Neural crest cell (in vitro differentiated cells): ENCODE measurements at regions not wholly inside any gene's neighbourhood (a gene's known extent, or its start where the extent isn't known, plus 50 kb on each side); places are given as distances from the start of the nearest gene placed in this dataset.

Experiments
- DNase-seq: peaks from one replicate; pipeline ENCODE4 v3.0.0; 2021; ENCODE audit warnings: low read depth, mixed read lengths, low spot score
- H3K27ac Mint-ChIP-seq: one replicate; pipeline ENCODE4 v1.8.0; 2021; ENCODE audit warnings: mild to moderate bottlenecking, mixed read lengths; ENCODE audit not compliant: unreplicated experiment
- H3K27me3 Mint-ChIP-seq: 2 replicates; pipeline ENCODE4 v1.8.0; 2021; ENCODE audit warnings: low read depth, mild to moderate bottlenecking, mixed read lengths
- H3K36me3 Mint-ChIP-seq: 2 replicates; pipeline ENCODE4 v1.8.0; 2021; ENCODE audit warnings: low read depth, mild to moderate bottlenecking, mixed read lengths
- H3K4me1 Mint-ChIP-seq: 2 replicates; pipeline ENCODE4 v1.8.0; 2021; ENCODE audit warnings: mixed read lengths
- H3K4me3 Mint-ChIP-seq: one replicate; pipeline ENCODE4 v1.8.0; 2021; ENCODE audit warnings: mild to moderate bottlenecking, mixed read lengths
- H3K9me3 Mint-ChIP-seq: 2 replicates; pipeline ENCODE4 v1.8.0; 2021; ENCODE audit warnings: mixed read lengths
- TF ChIP-seq, protein P1 (sequence below): fragments of 200-600 bp; sonication (generic); conservative IDR thresholded peaks from 2 replicates; pipeline ENCODE4 v1.5.0; 2021; ENCODE audit warnings: antibody characterized with exemption, mild to moderate bottlenecking

DNA sequence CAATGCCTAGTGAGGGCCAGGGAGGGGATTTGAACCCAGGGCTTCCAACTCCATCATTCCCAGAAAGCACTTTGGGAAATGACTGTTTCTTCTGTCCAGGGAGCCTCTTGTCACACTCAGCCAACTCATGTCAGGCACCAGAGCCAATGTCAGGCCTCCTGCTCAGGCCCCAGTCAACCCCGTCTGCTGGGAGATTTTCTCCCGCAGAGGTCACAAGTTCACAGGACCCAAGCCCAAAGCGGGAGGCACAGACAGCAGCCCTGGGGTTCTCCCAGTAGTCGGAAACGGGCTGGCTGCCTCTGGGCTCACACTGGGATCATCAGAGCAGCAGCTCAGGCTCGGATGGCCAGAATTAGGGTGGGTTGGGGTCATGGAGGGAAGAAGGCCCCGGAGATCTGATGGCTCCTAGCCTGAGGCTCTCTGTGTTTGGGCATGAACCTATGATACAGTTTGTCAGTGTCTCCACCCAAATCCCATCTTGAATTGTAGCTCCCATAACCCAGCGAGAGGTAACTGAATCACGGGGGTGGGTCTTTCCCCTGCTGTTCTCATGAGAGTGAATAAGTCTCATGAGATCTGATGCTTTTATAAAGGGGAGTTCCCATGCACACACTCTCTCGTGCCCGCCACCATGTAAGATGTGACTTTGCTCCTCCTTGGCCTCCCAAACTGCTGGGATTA, 255.5 kb downstream of the PARN start:
- TF ChIP-seq, protein P1, sequence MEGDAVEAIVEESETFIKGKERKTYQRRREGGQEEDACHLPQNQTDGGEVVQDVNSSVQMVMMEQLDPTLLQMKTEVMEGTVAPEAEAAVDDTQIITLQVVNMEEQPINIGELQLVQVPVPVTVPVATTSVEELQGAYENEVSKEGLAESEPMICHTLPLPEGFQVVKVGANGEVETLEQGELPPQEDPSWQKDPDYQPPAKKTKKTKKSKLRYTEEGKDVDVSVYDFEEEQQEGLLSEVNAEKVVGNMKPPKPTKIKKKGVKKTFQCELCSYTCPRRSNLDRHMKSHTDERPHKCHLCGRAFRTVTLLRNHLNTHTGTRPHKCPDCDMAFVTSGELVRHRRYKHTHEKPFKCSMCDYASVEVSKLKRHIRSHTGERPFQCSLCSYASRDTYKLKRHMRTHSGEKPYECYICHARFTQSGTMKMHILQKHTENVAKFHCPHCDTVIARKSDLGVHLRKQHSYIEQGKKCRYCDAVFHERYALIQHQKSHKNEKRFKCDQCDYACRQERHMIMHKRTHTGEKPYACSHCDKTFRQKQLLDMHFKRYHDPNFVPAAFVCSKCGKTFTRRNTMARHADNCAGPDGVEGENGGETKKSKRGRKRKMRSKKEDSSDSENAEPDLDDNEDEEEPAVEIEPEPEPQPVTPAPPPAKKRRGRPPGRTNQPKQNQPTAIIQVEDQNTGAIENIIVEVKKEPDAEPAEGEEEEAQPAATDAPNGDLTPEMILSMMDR = no peak
- H3K36me3 Mint-ChIP-seq = no peaks in the 10 kb centered on the region
- DNase-seq = no peak
- H3K4me3 Mint-ChIP-seq = no peak overlapping the region
- no peaks in the 10 kb centered on the region for H3K4me1 Mint-ChIP-seq
- no peaks in the 10 kb centered on the region for H3K9me3 Mint-ChIP-seq
- no peak overlapping the region for H3K27ac Mint-ChIP-seq
- no peaks in the 10 kb centered on the region for H3K27me3 Mint-ChIP-seq

DNA sequence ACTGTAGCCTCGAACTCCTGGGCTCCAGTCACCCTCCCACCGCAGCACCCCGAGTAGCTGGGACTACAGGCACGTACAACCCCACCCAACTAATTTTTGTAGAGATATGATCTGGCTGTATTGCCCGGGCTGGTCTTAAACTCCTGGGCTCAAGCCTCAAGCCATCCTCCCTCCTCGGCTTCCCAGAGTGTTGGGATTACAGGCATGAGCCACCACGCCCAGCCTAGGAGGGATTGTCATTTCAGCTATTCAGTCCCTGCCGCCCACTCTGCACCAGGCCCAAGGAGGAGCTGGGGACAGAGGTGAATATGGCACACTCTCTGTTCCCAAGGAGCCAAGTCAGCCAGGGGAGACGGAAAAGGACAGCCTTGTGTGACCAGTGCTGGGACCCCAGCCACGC, 256.2 kb downstream of the PARN start:
- DNase-seq = no peak
- H3K27me3 Mint-ChIP-seq = no peaks in the 10 kb centered on the region
- no peaks in the 10 kb centered on the region for H3K9me3 Mint-ChIP-seq
- no peak overlapping the region for H3K27ac Mint-ChIP-seq
- TF ChIP-seq, protein P1 = no peak
- no peaks in the 10 kb centered on the region for H3K4me1 Mint-ChIP-seq
- H3K36me3 Mint-ChIP-seq = no peaks in the 10 kb centered on the region
- no peak overlapping the region for H3K4me3 Mint-ChIP-seq

DNA sequence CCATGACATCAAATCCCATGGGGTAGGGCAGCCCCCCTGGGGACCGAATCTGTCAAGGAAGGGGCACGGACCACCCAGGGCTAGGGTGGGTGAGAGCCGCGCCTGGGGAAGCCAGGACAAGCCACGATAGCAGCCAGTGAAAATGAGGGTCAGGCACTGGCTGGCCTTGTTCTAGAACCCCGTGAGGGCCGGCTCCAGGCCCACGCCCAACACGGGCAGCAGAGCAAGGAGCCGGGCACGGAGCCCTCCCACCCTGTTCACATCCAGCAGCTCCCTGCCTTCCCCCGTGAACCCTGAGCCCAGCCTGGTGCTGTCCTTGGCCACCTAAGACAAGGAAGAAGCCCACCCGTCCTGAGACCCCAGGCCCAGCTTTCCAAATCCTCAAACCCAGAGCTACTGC, 256.7 kb downstream of the PARN start:
- DNase-seq = no peak
- H3K36me3 Mint-ChIP-seq = no peaks in the 10 kb centered on the region
- no peak overlapping the region for H3K27ac Mint-ChIP-seq
- H3K4me3 Mint-ChIP-seq = no peak overlapping the region
- no peaks in the 10 kb centered on the region for H3K4me1 Mint-ChIP-seq
- H3K27me3 Mint-ChIP-seq = no peaks in the 10 kb centered on the region
- TF ChIP-seq, protein P1 = no peak
- H3K9me3 Mint-ChIP-seq = no peaks in the 10 kb centered on the region

DNA sequence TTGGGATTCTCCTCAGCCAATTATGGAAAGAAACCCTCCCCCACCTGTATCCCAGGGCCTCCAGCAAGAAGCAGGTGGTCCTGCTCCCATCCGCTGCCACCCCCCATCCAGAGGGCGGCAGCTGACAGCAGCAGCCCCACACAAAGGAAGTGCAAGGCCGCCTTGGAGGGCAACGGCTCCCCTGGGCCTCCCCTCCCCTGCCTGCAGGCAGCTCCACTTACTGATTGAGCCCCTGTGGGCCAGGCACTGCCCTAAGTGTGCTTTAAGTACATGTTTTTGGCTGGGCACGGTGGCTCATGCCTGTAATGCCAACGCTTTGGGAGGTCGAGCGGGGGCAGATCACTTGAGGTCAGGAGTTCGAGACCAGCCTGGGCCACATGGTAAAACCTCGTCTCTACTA, 257.6 kb downstream of the PARN start:
- TF ChIP-seq, protein P1 = no peak
- Mint-ChIP-seq H3K27ac (no peak overlapping the region), H3K36me3 (no peaks in the 10 kb centered on the region), H3K27me3 (no peaks in the 10 kb centered on the region), H3K4me1 (no peaks in the 10 kb centered on the region), H3K9me3 (no peaks in the 10 kb centered on the region), H3K4me3 (no peak overlapping the region)
- DNase-seq = no peak

DNA sequence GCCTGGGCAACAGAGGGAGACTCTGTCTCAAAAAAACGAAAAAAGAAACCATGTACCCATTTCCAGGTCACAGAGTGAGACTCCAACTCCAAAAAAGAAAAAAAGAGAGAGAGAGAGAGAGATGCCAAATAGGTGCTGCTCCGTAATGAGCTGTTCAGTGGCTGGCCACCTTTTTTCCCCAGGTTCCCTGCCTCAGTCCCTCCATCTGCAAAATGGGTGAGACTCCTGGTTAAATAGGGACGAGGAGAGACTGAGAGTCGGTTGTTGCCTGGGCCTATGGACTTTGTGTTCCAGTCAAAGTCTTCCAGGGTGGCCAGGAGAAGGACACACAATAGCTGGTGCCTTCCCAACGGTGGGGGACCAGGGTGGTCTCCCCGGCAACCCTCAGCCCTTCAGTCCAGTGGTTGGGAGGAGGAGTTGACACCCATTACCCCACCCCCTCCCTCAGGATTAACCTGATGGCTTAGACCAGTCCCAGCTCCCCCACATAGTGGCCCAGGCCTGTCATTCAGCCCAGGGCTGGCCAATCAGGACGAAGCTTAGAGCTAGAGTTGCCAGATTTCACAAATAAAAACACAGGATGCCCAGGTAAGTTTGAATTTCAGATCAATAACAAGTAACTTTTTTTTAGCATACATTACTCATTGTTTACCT, 258.2 kb downstream of the PARN start:
- Mint-ChIP-seq H3K27me3 (no peaks in the 10 kb centered on the region), H3K4me1 (no peaks in the 10 kb centered on the region), H3K27ac (no peak overlapping the region), H3K4me3 (no peak overlapping the region), H3K36me3 (no peaks in the 10 kb centered on the region), H3K9me3 (no peaks in the 10 kb centered on the region)
- DNase-seq = no peak
- TF ChIP-seq, protein P1 = no peak
